Mesendoderm (in vitro differentiated cells): ENCODE measurements at regions not wholly inside any gene's neighbourhood (a gene's known extent, or its start where the extent isn't known, plus 50 kb on each side); places are given as distances from the start of the nearest gene placed in this dataset.

ENCODE experiments used
- DNase-seq: peaks from one replicate; pipeline ENCODE4 v3.0.0; 2013
- H2AK5ac ChIP-seq: 2 replicates; pipeline ENCODE4 v1.6.1; 2013; ENCODE audit warnings: low read length, inconsistent platforms
- H2BK120ac ChIP-seq: 2 replicates; pipeline ENCODE4 v1.6.1; 2013; ENCODE audit warnings: low read depth, mild to moderate bottlenecking, low read length, moderate library complexity, mixed read lengths
- H2BK15ac ChIP-seq: replicated peaks from 2 replicates; pipeline ENCODE4 v1.6.1; 2013; ENCODE audit warnings: low read depth, mild to moderate bottlenecking, moderate library complexity
- H2BK5ac ChIP-seq: 2 replicates; pipeline ENCODE4 v1.6.1; 2013; ENCODE audit warnings: low read length, inconsistent platforms
- H3K18ac ChIP-seq: 2 replicates; pipeline ENCODE4 v1.6.1; 2013; ENCODE audit warnings: mild to moderate bottlenecking, low read length, mixed read lengths
- H3K23ac ChIP-seq: one replicate; pipeline ENCODE4 v1.6.1; 2013; ENCODE audit warnings: low read length
- H3K27ac ChIP-seq: 2 replicates; pipeline ENCODE4 v1.5.1; 2013; ENCODE audit warnings: low read depth, mild to moderate bottlenecking, inconsistent platforms, low read length, moderate library complexity
- H3K27me3 ChIP-seq: 2 replicates; pipeline ENCODE4 v1.6.1; 2013; ENCODE audit warnings: low read length, control low read depth, mild to moderate bottlenecking, inconsistent platforms; ENCODE audit not compliant: insufficient read depth, poor library complexity
- H3K36me3 ChIP-seq: 2 replicates; pipeline ENCODE4 v1.6.1; 2013; ENCODE audit warnings: low read length, inconsistent platforms; ENCODE audit not compliant: control insufficient read depth, insufficient read depth
- H3K4ac ChIP-seq: one replicate; pipeline ENCODE4 v1.6.1; 2013; ENCODE audit warnings: low read depth, mild to moderate bottlenecking, low read length, moderate library complexity
- H3K4me1 ChIP-seq: 2 replicates; pipeline ENCODE4 v1.6.1; 2013; ENCODE audit warnings: low read depth, low read length, inconsistent platforms; ENCODE audit not compliant: control insufficient read depth
- H3K4me2 ChIP-seq: 2 replicates; pipeline ENCODE4 v1.6.1; 2013; ENCODE audit warnings: low read length
- H3K4me3 ChIP-seq: 2 replicates; pipeline ENCODE4 v1.5.1; 2013; ENCODE audit warnings: mild to moderate bottlenecking, low read length
- H3K56ac ChIP-seq: one replicate; pipeline ENCODE4 v1.6.1; 2013; ENCODE audit warnings: low read length
- H3K79me1 ChIP-seq: 2 replicates; pipeline ENCODE4 v1.6.1; 2013; ENCODE audit warnings: low read length, inconsistent platforms
- H3K79me2 ChIP-seq: 2 replicates; pipeline ENCODE4 v1.6.1; 2013; ENCODE audit warnings: mild to moderate bottlenecking, low read length; ENCODE audit not compliant: control insufficient read depth, insufficient read depth
- H3K9ac ChIP-seq: 2 replicates; pipeline ENCODE4 v1.6.1; 2013; ENCODE audit warnings: low read length, inconsistent platforms
- H4K5ac ChIP-seq: one replicate; pipeline ENCODE4 v1.6.1; 2013; ENCODE audit warnings: low read length
- H4K8ac ChIP-seq: one replicate; pipeline ENCODE4 v1.6.1; 2013; ENCODE audit warnings: low read depth, mild to moderate bottlenecking, control low read depth, low read length, moderate library complexity
- WGBS: extraction: QIAGEN DNeasy Blood & Tissue Kit; methylation state at CpG from one replicate; pipeline ENCODE4 v1.1.7; 2013; ENCODE audit warnings: low lambda C conversion rate, missing lambda C conversion rate; ENCODE audit not compliant: insufficient coverage; ENCODE audit errors: extremely low coverage; 5-methylcytosine and 5-hydroxymethylcytosine counted together

- Histone ChIP-seq H2BK120ac (no peak overlapping the region), H3K4me3 (no peak overlapping the region), H3K36me3 (no peaks in the 10 kb centered on the region), H3K56ac (no peak overlapping the region), H4K8ac (no peak overlapping the region), H2AK5ac (no peak overlapping the region), H3K79me1 (no peaks in the 10 kb centered on the region), H3K27ac (no peak overlapping the region), H3K4me2 (no peak overlapping the region), H3K23ac (no peak overlapping the region), H3K27me3 (no peaks in the 10 kb centered on the region), H3K9ac (no peak overlapping the region), H2BK15ac (no peak overlapping the region), H2BK5ac (no peak overlapping the region), H3K79me2 (no peaks in the 10 kb centered on the region), H3K4ac (no peak overlapping the region), H3K18ac (no peak overlapping the region), H4K5ac (no peak overlapping the region), H3K4me1 (no peaks in the 10 kb centered on the region)
- no peak for DNase-seq
- no CpG with 5 or more reads among the region's 5 CpGs for WGBS
Observed at GRCh38 chr4:31187979-31188378, 467.8 kb downstream of the PCDH7 start.

GRCh38 chr4:31189938-31190337 lies 469.8 kb downstream of the PCDH7 start:
- no peaks in the 10 kb centered on the region for H3K4me1 ChIP-seq
- H3K4me3 ChIP-seq, result no peak overlapping the region
- DNase-seq, result no peak
- no peak overlapping the region for H4K8ac ChIP-seq
- no peaks in the 10 kb centered on the region for H3K79me1 ChIP-seq
- no peaks in the 10 kb centered on the region for H3K27me3 ChIP-seq
- no peak overlapping the region for H3K56ac ChIP-seq
- H2BK15ac ChIP-seq, result no peak overlapping the region
- no peak overlapping the region for H3K4me2 ChIP-seq
- H3K23ac ChIP-seq, result no peak overlapping the region
- WGBS, result no CpG with 5 or more reads among the region's 1 CpG
- H3K4ac ChIP-seq, result no peak overlapping the region
- no peak overlapping the region for H3K27ac ChIP-seq
- H2BK120ac ChIP-seq, result no peak overlapping the region
- H2AK5ac ChIP-seq, result no peak overlapping the region
- H3K36me3 ChIP-seq, result no peaks in the 10 kb centered on the region
- no peaks in the 10 kb centered on the region for H3K79me2 ChIP-seq
- H3K9ac ChIP-seq, result no peak overlapping the region
- no peak overlapping the region for H3K18ac ChIP-seq
- no peak overlapping the region for H2BK5ac ChIP-seq
- no peak overlapping the region for H4K5ac ChIP-seq

- Histone ChIP-seq H3K79me2 (no peaks in the 10 kb centered on the region), H3K4me3 (no peak overlapping the region), H4K8ac (no peak overlapping the region)
Observed at GRCh38 chr4:31190671-31191070, 470.5 kb downstream of the PCDH7 start.

GRCh38 chr4:31192341-31192740 lies 472.2 kb downstream of the PCDH7 start:
- no peak overlapping the region for H3K23ac ChIP-seq
- no peak overlapping the region for H3K4me2 ChIP-seq
- no peaks in the 10 kb centered on the region for H3K27me3 ChIP-seq
- no peak overlapping the region for H2BK120ac ChIP-seq
- no peak for DNase-seq
- H4K8ac ChIP-seq, result no peak overlapping the region
- H2BK5ac ChIP-seq, result no peak overlapping the region
- WGBS, result no CpG with 5 or more reads among the region's 2 CpGs
- H3K4me1 ChIP-seq, result no peaks in the 10 kb centered on the region
- no peak overlapping the region for H3K9ac ChIP-seq
- H3K18ac ChIP-seq, result no peak overlapping the region
- H3K36me3 ChIP-seq, result no peaks in the 10 kb centered on the region
- H3K4me3 ChIP-seq, result no peak overlapping the region
- H3K27ac ChIP-seq, result no peak overlapping the region
- no peak overlapping the region for H3K4ac ChIP-seq
- no peaks in the 10 kb centered on the region for H3K79me2 ChIP-seq
- H4K5ac ChIP-seq, result no peak overlapping the region
- H3K56ac ChIP-seq, result no peak overlapping the region
- no peaks in the 10 kb centered on the region for H3K79me1 ChIP-seq
- H2AK5ac ChIP-seq, result no peak overlapping the region
- no peak overlapping the region for H2BK15ac ChIP-seq

More at GRCh38 chr4:31190671-31191070, 470.5 kb downstream of the PCDH7 start:
- Histone ChIP-seq H3K4ac (no peak overlapping the region), H3K27ac (no peak overlapping the region), H3K4me2 (no peak overlapping the region), H2BK5ac (no peak overlapping the region), H3K36me3 (no peaks in the 10 kb centered on the region), H3K9ac (no peak overlapping the region), H4K5ac (no peak overlapping the region), H3K27me3 (no peaks in the 10 kb centered on the region), H3K56ac (no peak overlapping the region), H3K79me1 (no peaks in the 10 kb centered on the region), H3K4me1 (no peaks in the 10 kb centered on the region), H2BK15ac (no peak overlapping the region), H2AK5ac (no peak overlapping the region), H3K23ac (no peak overlapping the region), H3K18ac (no peak overlapping the region), H2BK120ac (no peak overlapping the region)
- no peak for DNase-seq

- H3K4me3 ChIP-seq, result no peak overlapping the region
- H3K4me1 ChIP-seq, result no peaks in the 10 kb centered on the region
- no peak overlapping the region for H3K9ac ChIP-seq
- no peaks in the 10 kb centered on the region for H3K79me2 ChIP-seq
- no peak overlapping the region for H3K18ac ChIP-seq
- no peak for DNase-seq
- H2BK120ac ChIP-seq, result no peak overlapping the region
- no peak overlapping the region for H4K8ac ChIP-seq
- H2BK5ac ChIP-seq, result no peak overlapping the region
- no peak overlapping the region for H3K56ac ChIP-seq
- no peak overlapping the region for H3K4ac ChIP-seq
- no peak overlapping the region for H3K4me2 ChIP-seq
- WGBS, result no CpG with 5 or more reads among the region's 1 CpG
- no peak overlapping the region for H3K23ac ChIP-seq
- no peak overlapping the region for H3K27ac ChIP-seq
- H3K27me3 ChIP-seq, result no peaks in the 10 kb centered on the region
- H2BK15ac ChIP-seq, result no peak overlapping the region
- H2AK5ac ChIP-seq, result no peak overlapping the region
- no peaks in the 10 kb centered on the region for H3K79me1 ChIP-seq
- H3K36me3 ChIP-seq, result no peaks in the 10 kb centered on the region
- H4K5ac ChIP-seq, result no peak overlapping the region
Observed at GRCh38 chr4:31193521-31193920, 473.4 kb downstream of the PCDH7 start.

- no peak overlapping the region for H2BK5ac ChIP-seq
- H2BK120ac ChIP-seq, result no peak overlapping the region
- H3K4me3 ChIP-seq, result no peak overlapping the region
- H3K4ac ChIP-seq, result no peak overlapping the region
- H3K23ac ChIP-seq, result no peak overlapping the region
- no peak overlapping the region for H2BK15ac ChIP-seq
- no peaks in the 10 kb centered on the region for H3K4me1 ChIP-seq
- H3K27me3 ChIP-seq, result no peaks in the 10 kb centered on the region
- H3K79me2 ChIP-seq, result no peaks in the 10 kb centered on the region
- no peak overlapping the region for H2AK5ac ChIP-seq
- H3K9ac ChIP-seq, result no peak overlapping the region
- no peak overlapping the region for H3K27ac ChIP-seq
- no peak for DNase-seq
- no peaks in the 10 kb centered on the region for H3K79me1 ChIP-seq
- H4K5ac ChIP-seq, result no peak overlapping the region
- no peak overlapping the region for H3K4me2 ChIP-seq
- H4K8ac ChIP-seq, result no peak overlapping the region
- WGBS, result no CpG with 5 or more reads among the region's 3 CpGs
- H3K36me3 ChIP-seq, result no peaks in the 10 kb centered on the region
- no peak overlapping the region for H3K18ac ChIP-seq
- H3K56ac ChIP-seq, result no peak overlapping the region
Observed at GRCh38 chr4:31194823-31195222, 474.7 kb downstream of the PCDH7 start.
